ENCODE measurements at regions not wholly inside any gene's neighbourhood (a gene's known extent, or its start where the extent isn't known, plus 50 kb on each side); places are given as distances from the start of the nearest gene placed in this dataset.

DNA sequence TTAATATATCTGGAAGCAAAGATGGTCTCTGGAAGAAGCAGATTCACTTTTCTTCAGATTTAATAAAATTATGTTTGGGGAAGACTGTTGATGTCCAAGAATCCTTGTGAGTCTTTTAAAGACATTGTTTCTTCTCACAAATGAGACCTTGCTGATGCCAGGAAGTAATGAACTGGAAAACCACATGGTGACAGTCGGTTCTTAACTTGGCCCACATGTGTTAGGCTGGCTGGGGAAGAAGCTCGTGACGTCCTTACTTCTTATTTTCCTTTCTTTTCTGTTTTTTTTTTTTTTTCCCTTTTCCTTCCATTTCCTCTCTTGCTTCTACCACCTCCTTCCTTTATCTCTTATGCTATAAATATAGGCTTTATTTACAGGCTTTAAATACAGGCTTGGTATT is 950.2 kb downstream of the BCL11B start:
- no peak overlapping the region for H3K27ac ChIP-seq
- TF ChIP-seq, protein P1, sequence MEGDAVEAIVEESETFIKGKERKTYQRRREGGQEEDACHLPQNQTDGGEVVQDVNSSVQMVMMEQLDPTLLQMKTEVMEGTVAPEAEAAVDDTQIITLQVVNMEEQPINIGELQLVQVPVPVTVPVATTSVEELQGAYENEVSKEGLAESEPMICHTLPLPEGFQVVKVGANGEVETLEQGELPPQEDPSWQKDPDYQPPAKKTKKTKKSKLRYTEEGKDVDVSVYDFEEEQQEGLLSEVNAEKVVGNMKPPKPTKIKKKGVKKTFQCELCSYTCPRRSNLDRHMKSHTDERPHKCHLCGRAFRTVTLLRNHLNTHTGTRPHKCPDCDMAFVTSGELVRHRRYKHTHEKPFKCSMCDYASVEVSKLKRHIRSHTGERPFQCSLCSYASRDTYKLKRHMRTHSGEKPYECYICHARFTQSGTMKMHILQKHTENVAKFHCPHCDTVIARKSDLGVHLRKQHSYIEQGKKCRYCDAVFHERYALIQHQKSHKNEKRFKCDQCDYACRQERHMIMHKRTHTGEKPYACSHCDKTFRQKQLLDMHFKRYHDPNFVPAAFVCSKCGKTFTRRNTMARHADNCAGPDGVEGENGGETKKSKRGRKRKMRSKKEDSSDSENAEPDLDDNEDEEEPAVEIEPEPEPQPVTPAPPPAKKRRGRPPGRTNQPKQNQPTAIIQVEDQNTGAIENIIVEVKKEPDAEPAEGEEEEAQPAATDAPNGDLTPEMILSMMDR (conservative IDR thresholded peaks at IDR 0.05), result no peak
- TF ChIP-seq ZFX (IDR thresholded peaks at IDR 0.05), result no peak

DNA sequence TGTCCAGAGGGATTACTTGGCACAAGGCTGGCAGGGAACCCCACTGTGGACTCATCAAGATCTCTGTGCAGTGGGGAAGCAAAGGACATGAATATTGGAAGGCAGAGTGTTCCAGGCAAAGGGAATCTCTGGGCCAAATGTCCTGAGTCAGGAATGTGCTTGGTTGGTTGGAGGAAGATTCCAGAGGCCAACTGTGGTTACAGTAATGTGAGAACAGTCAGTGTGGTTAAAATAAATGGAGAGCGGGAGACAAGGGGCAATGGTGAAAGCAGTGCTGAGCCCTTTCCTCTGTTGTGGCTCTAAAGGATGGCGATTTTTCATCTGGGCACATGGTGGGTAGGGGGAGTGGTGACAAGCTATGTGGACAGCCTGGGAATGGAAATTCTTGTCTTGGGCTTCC is 948.2 kb downstream of the BCL11B start:
- no peak overlapping the region for H3K27ac ChIP-seq
- TF ChIP-seq, protein P1 (conservative IDR thresholded peaks at IDR 0.05), result no peak
- no peak for TF ChIP-seq ZFX (IDR thresholded peaks at IDR 0.05)

GRCh38 chr14:98325761-98326160 is 946.2 kb downstream of the BCL11B start:
- TF ChIP-seq, protein P1 (conservative IDR thresholded peaks at IDR 0.05), result no peak
- TF ChIP-seq ZFX (IDR thresholded peaks at IDR 0.05), result no peak
- H3K27ac ChIP-seq, result no peak overlapping the region

DNA sequence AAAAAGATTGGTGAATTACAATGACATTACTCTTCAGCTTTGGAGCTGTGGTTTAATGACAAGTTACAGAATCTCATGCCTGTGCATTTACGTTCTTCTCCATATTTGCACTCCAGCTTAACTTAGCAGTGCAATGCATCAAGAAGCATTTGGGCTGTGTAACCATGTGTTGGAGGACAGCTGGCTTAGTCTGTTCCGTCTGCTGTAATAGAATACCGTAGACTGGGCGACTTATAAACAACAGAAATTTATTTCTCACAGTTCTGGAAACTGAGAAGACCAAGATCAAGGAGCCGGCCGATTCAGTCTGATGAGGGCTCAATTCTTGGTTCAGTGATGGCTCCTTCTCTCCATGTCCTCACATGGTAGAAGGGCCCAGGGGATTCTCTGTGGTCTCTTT is 943.5 kb downstream of the BCL11B start:
- TF ChIP-seq, protein P1 (conservative IDR thresholded peaks at IDR 0.05), result no peak
- no peak for TF ChIP-seq ZFX (IDR thresholded peaks at IDR 0.05)
- no peak overlapping the region for H3K27ac ChIP-seq

GRCh38 chr14:98334186-98334585 is 937.8 kb downstream of the BCL11B start:
- no peak overlapping the region for H3K27ac ChIP-seq
- TF ChIP-seq, protein P1 (conservative IDR thresholded peaks at IDR 0.05), result no peak
- TF ChIP-seq ZFX (IDR thresholded peaks at IDR 0.05), result no peak

DNA sequence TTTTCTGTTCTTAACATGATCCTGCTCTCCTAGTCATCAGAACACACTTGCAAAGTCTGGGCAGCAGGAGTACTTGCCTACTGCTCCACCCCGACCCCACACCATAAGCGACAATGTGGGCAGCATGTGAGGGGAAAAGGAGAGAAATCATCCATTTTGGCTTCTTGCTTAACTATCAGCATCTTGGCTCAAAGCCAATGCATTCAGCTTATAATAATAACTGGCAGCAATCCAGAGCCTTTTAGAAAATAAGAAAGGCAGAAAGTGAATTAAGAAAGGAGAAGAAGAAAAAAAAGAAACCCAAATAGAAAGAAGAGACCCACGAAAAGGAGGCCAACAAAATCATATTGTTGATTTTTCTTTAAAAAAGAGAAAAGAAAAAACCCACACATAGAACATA is 930.8 kb downstream of the BCL11B start:
- no peak for TF ChIP-seq ZFX (IDR thresholded peaks at IDR 0.05)
- TF ChIP-seq, protein P1 (conservative IDR thresholded peaks at IDR 0.05), result no peak
- no peak overlapping the region for H3K27ac ChIP-seq

- TF ChIP-seq, protein P1 (conservative IDR thresholded peaks at IDR 0.05), result no peak
- no peak for TF ChIP-seq ZFX (IDR thresholded peaks at IDR 0.05)
- H3K27ac ChIP-seq, result no peak overlapping the region
Measured at GRCh38 chr14:98345161-98345560, 926.8 kb downstream of the BCL11B start.
